Muscle layer of duodenum (tissue), 2 donors: ENCODE measurements at regions not wholly inside any gene's neighbourhood (a gene's known extent, or its start where the extent isn't known, plus 50 kb on each side); places are given as distances from the start of the nearest gene placed in this dataset.
"Not testable (repeated sequence)": the region's sequence is repeated elsewhere in the genome, so short reads cannot be mapped to it uniquely, and the experiment has no call there.

Experiments
- H3K27ac ChIP-seq: one replicate; pipeline ENCODE4 v1.7.0; 2013; ENCODE audit warnings: mild to moderate bottlenecking, low read length
- H3K27me3 ChIP-seq: one replicate; pipeline ENCODE4 v1.7.0; 2013; ENCODE audit warnings: low read depth, mild to moderate bottlenecking, control low read depth, low read length
- H3K36me3 ChIP-seq, 2 donors: one replicate each; pipeline ENCODE4 v1.7.0; 2013; ENCODE audit warnings: low read length in 2 of 2, control low read depth in 1 of 2, mild to moderate bottlenecking in 1 of 2; ENCODE audit not compliant: insufficient read depth in 2 of 2, control insufficient read depth in 1 of 2
- H3K4me1 ChIP-seq, 2 donors: one replicate each; pipeline ENCODE4 v1.7.0; 2013; ENCODE audit warnings: low read length in 2 of 2, mild to moderate bottlenecking in 2 of 2, control low read depth in 1 of 2, moderate library complexity in 1 of 2; ENCODE audit not compliant: insufficient read depth in 2 of 2, control insufficient read depth in 1 of 2
- H3K4me3 ChIP-seq, 2 donors: one replicate each; pipeline ENCODE4 v1.7.0; 2013; ENCODE audit warnings: low read length in 2 of 2, low read depth in 1 of 2, mild to moderate bottlenecking in 1 of 2
- H3K9me3 ChIP-seq, 2 donors: one replicate each; pipeline ENCODE4 v1.7.0; 2013; ENCODE audit warnings: low read length in 2 of 2, control low read depth in 1 of 2, mild to moderate bottlenecking in 1 of 2; ENCODE audit not compliant: control insufficient read depth in 1 of 2
- donor health status: healthy.

GRCh38 chr6:12492929-12493328 lies 202.8 kb downstream of the EDN1 start:
- not testable (repeated sequence) for H3K36me3 ChIP-seq, H3K27ac ChIP-seq

GRCh38 chr6:12493446-12493845 lies 203.3 kb downstream of the EDN1 start:
- no peak overlapping the region for H3K4me3 ChIP-seq
- H3K9me3 ChIP-seq: no peaks in the 10 kb centered on the region
- H3K4me1 ChIP-seq: no peaks in the 10 kb centered on the region
- no peaks in the 10 kb centered on the region for H3K27me3 ChIP-seq
- H3K27ac ChIP-seq: no peak overlapping the region
- H3K36me3 ChIP-seq: no peaks in the 10 kb centered on the region

More at GRCh38 chr6:12492929-12493328, 202.8 kb downstream of the EDN1 start:
- not testable (repeated sequence) for H3K9me3 ChIP-seq, H3K4me1 ChIP-seq, H3K27me3 ChIP-seq, H3K4me3 ChIP-seq

GRCh38 chr6:12494161-12494560 lies 204.0 kb downstream of the EDN1 start:
- H3K9me3 ChIP-seq: peaks cover 0 to 3% of the 10 kb centered on the region in 2 donors
- H3K4me3 ChIP-seq: no peak overlapping the region
- no peaks in the 10 kb centered on the region for H3K4me1 ChIP-seq
- H3K27me3 ChIP-seq: no peaks in the 10 kb centered on the region
- no peaks in the 10 kb centered on the region for H3K36me3 ChIP-seq
- no peak overlapping the region for H3K27ac ChIP-seq

- peaks cover 0 to 4% of the 10 kb centered on the region in 2 donors for H3K9me3 ChIP-seq
Measured at GRCh38 chr6:12501990-12502389, 211.8 kb downstream of the EDN1 start.

GRCh38 chr6:12504325-12504966 lies 212.1 kb upstream of the PHACTR1 start:
- no peak overlapping the region for H3K4me3 ChIP-seq
- H3K4me1 ChIP-seq: peaks cover 0 to 12% of the 10 kb centered on the region in 2 donors
- no peak overlapping the region for H3K27ac ChIP-seq
- H3K9me3 ChIP-seq: no peaks in the 10 kb centered on the region
- no peaks in the 10 kb centered on the region for H3K36me3 ChIP-seq
- H3K27me3 ChIP-seq: no peaks in the 10 kb centered on the region

More at GRCh38 chr6:12501990-12502389, 211.8 kb downstream of the EDN1 start:
- no peaks in the 10 kb centered on the region for H3K36me3 ChIP-seq
- H3K4me3 ChIP-seq: no peak overlapping the region
- H3K4me1 ChIP-seq: peaks cover 0 to 12% of the 10 kb centered on the region in 2 donors
- H3K27ac ChIP-seq: no peak overlapping the region
- H3K27me3 ChIP-seq: no peaks in the 10 kb centered on the region

- Histone ChIP-seq H3K36me3 (no peaks in the 10 kb centered on the region), H3K9me3 (no peaks in the 10 kb centered on the region), H3K27me3 (no peaks in the 10 kb centered on the region), H3K4me1 (peaks cover 0 to 12% of the 10 kb centered on the region in 2 donors), H3K27ac (no peak overlapping the region), H3K4me3 (no peak overlapping the region)
Measured at GRCh38 chr6:12505486-12505885, 211.1 kb upstream of the PHACTR1 start.

- no peaks in the 10 kb centered on the region for H3K36me3 ChIP-seq
- no peaks in the 10 kb centered on the region for H3K27me3 ChIP-seq
- H3K27ac ChIP-seq: no peak overlapping the region
- no peaks in the 10 kb centered on the region for H3K9me3 ChIP-seq
- H3K4me3 ChIP-seq: no peak overlapping the region
- H3K4me1 ChIP-seq: peaks cover 0 to 12% of the 10 kb centered on the region in 2 donors
Measured at GRCh38 chr6:12506159-12506558, 210.4 kb upstream of the PHACTR1 start.

- H3K27ac ChIP-seq: no peak overlapping the region
- no peaks in the 10 kb centered on the region for H3K36me3 ChIP-seq
- no peak overlapping the region for H3K4me3 ChIP-seq
- H3K27me3 ChIP-seq: no peaks in the 10 kb centered on the region
- no peaks in the 10 kb centered on the region for H3K9me3 ChIP-seq
- H3K4me1 ChIP-seq: peaks cover 0 to 12% of the 10 kb centered on the region in 2 donors
Measured at GRCh38 chr6:12507636-12508035, 208.9 kb upstream of the PHACTR1 start.

GRCh38 chr6:12508553-12508952 lies 208.0 kb upstream of the PHACTR1 start:
- H3K4me3 ChIP-seq: no peak overlapping the region
- H3K9me3 ChIP-seq: no peaks in the 10 kb centered on the region
- no peaks in the 10 kb centered on the region for H3K27me3 ChIP-seq
- no peak overlapping the region for H3K27ac ChIP-seq
- no peaks in the 10 kb centered on the region for H3K36me3 ChIP-seq
- peaks cover 0 to 12% of the 10 kb centered on the region in 2 donors for H3K4me1 ChIP-seq

- H3K27ac ChIP-seq: no peak overlapping the region
- peaks cover 0 to 12% of the 10 kb centered on the region in 2 donors for H3K4me1 ChIP-seq
- H3K36me3 ChIP-seq: no peaks in the 10 kb centered on the region
- H3K27me3 ChIP-seq: no peaks in the 10 kb centered on the region
- H3K4me3 ChIP-seq: no peak overlapping the region
- no peaks in the 10 kb centered on the region for H3K9me3 ChIP-seq
Measured at GRCh38 chr6:12509060-12509459, 207.5 kb upstream of the PHACTR1 start.

GRCh38 chr6:12516070-12516469 lies 200.5 kb upstream of the PHACTR1 start:
- H3K27ac ChIP-seq: no peak overlapping the region
- H3K4me3 ChIP-seq: peak overlapping the region in 1 of 2 donors; percentile 11
- no peaks in the 10 kb centered on the region for H3K4me1 ChIP-seq
- H3K27me3 ChIP-seq: no peaks in the 10 kb centered on the region
- no peaks in the 10 kb centered on the region for H3K36me3 ChIP-seq
- no peaks in the 10 kb centered on the region for H3K9me3 ChIP-seq

GRCh38 chr6:12522347-12522746 lies 194.2 kb upstream of the PHACTR1 start:
- no peaks in the 10 kb centered on the region for H3K36me3 ChIP-seq
- no peak overlapping the region for H3K4me3 ChIP-seq
- no peaks in the 10 kb centered on the region for H3K4me1 ChIP-seq
- no peaks in the 10 kb centered on the region for H3K27me3 ChIP-seq
- no peak overlapping the region for H3K27ac ChIP-seq
- no peaks in the 10 kb centered on the region for H3K9me3 ChIP-seq
